HCT116 (cell line): ENCODE measurements at regions not wholly inside any gene's neighbourhood (a gene's known extent, or its start where the extent isn't known, plus 50 kb on each side); places are given as distances from the start of the nearest gene placed in this dataset.

Experiments used
- CTCF ChIP-seq, 3 experiments: fragments of 200-600 bp in 1 of 3; sonication (generic) in 1 of 3; IDR thresholded peaks in 2 of 3; conservative IDR thresholded peaks in 1 of 3; 2 replicates each; pipeline ENCODE4 v1.5.1; 2012 to 2017; ENCODE audit warnings: low read depth in 2 of 3, low read length in 2 of 3, antibody characterized with exemption in 1 of 3, borderline replicate concordance in 1 of 3, control low read depth in 1 of 3, mild to moderate bottlenecking in 1 of 3, mixed read lengths in 1 of 3, mixed run types in 1 of 3, moderate library complexity in 1 of 3; ENCODE audit not compliant: insufficient read depth in 1 of 3
- RAD21 ChIP-seq: IDR thresholded peaks from 2 replicates; pipeline ENCODE4 v1.6.1; 2012; ENCODE audit warnings: low read depth, mild to moderate bottlenecking
- SIN3A ChIP-seq: IDR thresholded peaks from 2 replicates; pipeline ENCODE4 v1.6.1; 2012; ENCODE audit warnings: low read depth
- SP1 ChIP-seq: IDR thresholded peaks from 2 replicates; pipeline ENCODE4 v1.6.1; 2012; ENCODE audit warnings: low read depth
- SRF ChIP-seq: IDR thresholded peaks from 2 replicates; pipeline ENCODE4 v1.6.1; 2012; ENCODE audit warnings: low read depth

DNA sequence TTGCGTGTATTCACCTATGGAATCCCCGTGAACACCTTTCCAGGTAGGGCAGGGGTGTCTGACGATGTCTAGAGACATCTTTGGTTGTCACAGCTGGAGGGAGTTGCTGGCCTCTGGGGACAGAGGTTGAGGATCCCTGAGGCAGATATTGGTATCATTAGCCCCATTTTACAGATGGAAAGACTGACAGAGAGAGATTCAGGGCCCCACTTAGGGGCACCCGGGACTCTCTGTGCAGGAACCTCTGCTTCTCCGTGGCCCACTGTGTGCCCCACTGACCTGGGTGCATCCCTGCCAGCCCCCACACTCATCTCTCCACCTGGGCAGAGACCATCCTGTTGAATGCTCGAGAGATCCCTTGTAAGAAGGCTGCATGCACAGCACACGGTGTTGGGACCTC is 111.2 kb downstream of the EDN3 start:
- TF ChIP-seq CTCF (IDR thresholded peaks at IDR 0.05 in 2 of 3, conservative IDR thresholded peaks at IDR 0.05 in 1 of 3; ENCODE audit: borderline replicate concordance in 1 of 3, insufficient read depth in 1 of 3, low read depth in 2 of 3, low read length in 2 of 3) (no peak), SIN3A (no peak), SRF (no peak), SP1 (no peak), RAD21 (no peak)
